Spleen (tissue), 7 donors: ENCODE measurements at regions not wholly inside any gene's neighbourhood (a gene's known extent, or its start where the extent isn't known, plus 50 kb on each side); places are given as distances from the start of the nearest gene placed in this dataset.

Experiments
- POLR2A ChIP-seq, 3 donors: fragments of 450-650 bp; IDR thresholded peaks; one replicate each; pipeline ENCODE4 v1.5.1; 2017; ENCODE audit warnings: antibody characterized with exemption in 3 of 3, mild to moderate bottlenecking in 1 of 3
- POLR2AphosphoS5 ChIP-seq, 3 donors: sonication (generic); formaldehyde crosslinking; IDR thresholded peaks; one replicate each; pipeline ENCODE4 v1.5.1; 2017; ENCODE audit warnings: antibody characterized with exemption in 3 of 3
- TF ChIP-seq, protein P1 (sequence below), 11 experiments: fragments of 200-600 bp in 7 of 11; fragments of 450-650 bp in 4 of 11; sonication (generic) in 4 of 11; IDR thresholded peaks in 8 of 11; conservative IDR thresholded peaks in 3 of 11; 1 replicate in 7 of 11; 2 replicates in 4 of 11; pipeline versions ENCODE4 v1.4.0 to v1.8.0; 2016 to 2021; ENCODE audit warnings: antibody characterized with exemption in 11 of 11, inconsistent platforms in 4 of 11, mild to moderate bottlenecking in 1 of 11
- donor health status: DM: no; HTN: no; CAD: no; lungs with moderate emphysema.
- donor health status: DM: no; HTN: no; CAD: no.
- donor health status: DM: no; HTN: no; CAD: no.

DNA sequence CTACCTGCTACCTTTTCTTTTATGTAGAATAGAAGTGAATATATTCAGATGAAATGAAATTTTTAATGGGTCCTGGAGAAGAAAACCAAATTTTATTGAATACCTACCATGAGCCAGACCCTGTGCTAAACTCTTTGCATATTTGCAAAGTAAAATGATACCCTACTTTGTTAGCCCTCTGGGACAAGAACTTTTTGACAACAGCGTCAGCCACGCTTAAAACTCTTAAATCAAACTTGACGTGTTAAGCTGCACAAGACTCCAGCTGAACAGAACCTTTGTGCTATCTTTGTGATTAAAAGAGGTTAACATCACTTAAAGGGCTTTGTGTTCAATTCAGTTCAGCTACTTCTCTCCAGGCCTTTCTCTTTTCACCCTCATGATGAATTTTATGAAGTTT lies 316.5 kb downstream of the MEX3B start:
- TF ChIP-seq POLR2AphosphoS5 (IDR thresholded peaks at IDR 0.05) (no peak), POLR2A (IDR thresholded peaks at IDR 0.05) (no peak)
- TF ChIP-seq, protein P1, sequence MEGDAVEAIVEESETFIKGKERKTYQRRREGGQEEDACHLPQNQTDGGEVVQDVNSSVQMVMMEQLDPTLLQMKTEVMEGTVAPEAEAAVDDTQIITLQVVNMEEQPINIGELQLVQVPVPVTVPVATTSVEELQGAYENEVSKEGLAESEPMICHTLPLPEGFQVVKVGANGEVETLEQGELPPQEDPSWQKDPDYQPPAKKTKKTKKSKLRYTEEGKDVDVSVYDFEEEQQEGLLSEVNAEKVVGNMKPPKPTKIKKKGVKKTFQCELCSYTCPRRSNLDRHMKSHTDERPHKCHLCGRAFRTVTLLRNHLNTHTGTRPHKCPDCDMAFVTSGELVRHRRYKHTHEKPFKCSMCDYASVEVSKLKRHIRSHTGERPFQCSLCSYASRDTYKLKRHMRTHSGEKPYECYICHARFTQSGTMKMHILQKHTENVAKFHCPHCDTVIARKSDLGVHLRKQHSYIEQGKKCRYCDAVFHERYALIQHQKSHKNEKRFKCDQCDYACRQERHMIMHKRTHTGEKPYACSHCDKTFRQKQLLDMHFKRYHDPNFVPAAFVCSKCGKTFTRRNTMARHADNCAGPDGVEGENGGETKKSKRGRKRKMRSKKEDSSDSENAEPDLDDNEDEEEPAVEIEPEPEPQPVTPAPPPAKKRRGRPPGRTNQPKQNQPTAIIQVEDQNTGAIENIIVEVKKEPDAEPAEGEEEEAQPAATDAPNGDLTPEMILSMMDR (IDR thresholded peaks at IDR 0.05 in 8 of 11, conservative IDR thresholded peaks at IDR 0.05 in 3 of 11): no peak
